ENCODE measurements at regions not wholly inside any gene's neighbourhood (a gene's known extent, or its start where the extent isn't known, plus 50 kb on each side); places are given as distances from the start of the nearest gene placed in this dataset.

- H3K4me1 Mint-ChIP-seq = no peaks in the 10 kb centered on the region
- no peaks in the 10 kb centered on the region for H3K36me3 Mint-ChIP-seq
- H3K4me3 ChIP-seq (ENCODE audit: low read length) = no peak overlapping the region
- DNase-seq (no peak), ATAC-seq (no peak)
- no peaks in the 10 kb centered on the region for H3K4me1 ChIP-seq (ENCODE audit: control insufficient read depth, insufficient read depth, low read length)
- H3K27ac Mint-ChIP-seq = no peak overlapping the region
- no peak overlapping the region for H3K27ac ChIP-seq (ENCODE audit: low read length)
- TF ChIP-seq CTCF (IDR thresholded peaks at IDR 0.05) = no peak
- no peak overlapping the region for H3K4me3 Mint-ChIP-seq
- intact Hi-C loops (cut with micrococcal nuclease) = no loop called here
- no peaks in the 10 kb centered on the region for H3K27me3 Mint-ChIP-seq (ENCODE audit: low read depth in 2 of 2)
- H3K9me3 ChIP-seq (ENCODE audit: control insufficient read depth, insufficient read depth, low read length) = no peaks in the 10 kb centered on the region
- H3K27me3 ChIP-seq (ENCODE audit: control insufficient read depth, insufficient read depth, low read length) = no peaks in the 10 kb centered on the region
- WGBS (ENCODE audit: insufficient coverage) = 52% methylated on average over 5 of the region's 5 CpGs
- no peaks in the 10 kb centered on the region for H3K36me3 ChIP-seq (ENCODE audit: control insufficient read depth, insufficient read depth, low read length)
- no peaks in the 10 kb centered on the region for H3K9me3 Mint-ChIP-seq
Observed at GRCh38 chr1:60923389-60924087, 158.8 kb upstream of the NFIA start.

GRCh38 chr1:60922304-60922703, 160.1 kb upstream of the NFIA start:
- Histone ChIP-seq H3K4me1 (ENCODE audit: control insufficient read depth, insufficient read depth, low read length) (no peaks in the 10 kb centered on the region), H3K27ac (ENCODE audit: low read length) (no peak overlapping the region), H3K4me3 (ENCODE audit: low read length) (no peak overlapping the region), H3K9me3 (ENCODE audit: control insufficient read depth, insufficient read depth, low read length) (no peaks in the 10 kb centered on the region), H3K36me3 (ENCODE audit: control insufficient read depth, insufficient read depth, low read length) (no peaks in the 10 kb centered on the region), H3K27me3 (ENCODE audit: control insufficient read depth, insufficient read depth, low read length) (no peaks in the 10 kb centered on the region)
- Mint-ChIP-seq H3K4me3 (no peak overlapping the region), H3K9me3 (no peaks in the 10 kb centered on the region), H3K27me3 (ENCODE audit: low read depth in 2 of 2) (peaks cover 0 to 5% of the 10 kb centered on the region in 2 donors), H3K4me1 (no peaks in the 10 kb centered on the region), H3K36me3 (no peaks in the 10 kb centered on the region), H3K27ac (no peak overlapping the region)
- TF ChIP-seq CTCF (IDR thresholded peaks at IDR 0.05) = no peak
- WGBS (ENCODE audit: insufficient coverage) = 82% methylated on average over 4 of the region's 4 CpGs
- no peak for DNase-seq
- no peak for ATAC-seq
- intact Hi-C loops (cut with micrococcal nuclease) = no loop called here

GRCh38 chr1:60921175-60921574, 161.2 kb upstream of the NFIA start:
- no peaks in the 10 kb centered on the region for H3K9me3 ChIP-seq (ENCODE audit: control insufficient read depth, insufficient read depth, low read length)
- H3K27me3 ChIP-seq (ENCODE audit: control insufficient read depth, insufficient read depth, low read length) = no peaks in the 10 kb centered on the region
- no peak overlapping the region for H3K27ac ChIP-seq (ENCODE audit: low read length)
- H3K4me3 ChIP-seq (ENCODE audit: low read length) = no peak overlapping the region
- no peaks in the 10 kb centered on the region for H3K4me1 ChIP-seq (ENCODE audit: control insufficient read depth, insufficient read depth, low read length)
- H3K27ac Mint-ChIP-seq = no peak overlapping the region
- DNase-seq = no peak
- intact Hi-C loops (cut with micrococcal nuclease) = no loop called here
- no peak for ATAC-seq
- H3K27me3 Mint-ChIP-seq (ENCODE audit: low read depth in 2 of 2) = peaks cover 0 to 5% of the 10 kb centered on the region in 2 donors
- WGBS (ENCODE audit: insufficient coverage) = 89% methylated on average over 4 of the region's 4 CpGs
- no peaks in the 10 kb centered on the region for H3K36me3 Mint-ChIP-seq
- no peaks in the 10 kb centered on the region for H3K9me3 Mint-ChIP-seq
- no peak overlapping the region for H3K4me3 Mint-ChIP-seq
- TF ChIP-seq CTCF (IDR thresholded peaks at IDR 0.05) = no peak
- no peaks in the 10 kb centered on the region for H3K4me1 Mint-ChIP-seq
- no peaks in the 10 kb centered on the region for H3K36me3 ChIP-seq (ENCODE audit: control insufficient read depth, insufficient read depth, low read length)

- no peak overlapping the region for H3K4me3 ChIP-seq (ENCODE audit: low read length)
- H3K27ac ChIP-seq (ENCODE audit: low read length) = no peak overlapping the region
- H3K9me3 Mint-ChIP-seq = no peaks in the 10 kb centered on the region
- H3K4me3 Mint-ChIP-seq = no peak overlapping the region
- H3K4me1 ChIP-seq (ENCODE audit: control insufficient read depth, insufficient read depth, low read length) = no peaks in the 10 kb centered on the region
- H3K4me1 Mint-ChIP-seq = no peaks in the 10 kb centered on the region
- no peaks in the 10 kb centered on the region for H3K36me3 Mint-ChIP-seq
- DNase-seq (no peak), ATAC-seq (no peak)
- intact Hi-C loops (cut with micrococcal nuclease) = no loop called here
- H3K9me3 ChIP-seq (ENCODE audit: control insufficient read depth, insufficient read depth, low read length) = no peaks in the 10 kb centered on the region
- H3K27me3 Mint-ChIP-seq (ENCODE audit: low read depth in 2 of 2) = peaks cover 0 to 5% of the 10 kb centered on the region in 2 donors
- H3K27ac Mint-ChIP-seq = no peak overlapping the region
- H3K27me3 ChIP-seq (ENCODE audit: control insufficient read depth, insufficient read depth, low read length) = no peaks in the 10 kb centered on the region
- H3K36me3 ChIP-seq (ENCODE audit: control insufficient read depth, insufficient read depth, low read length) = no peaks in the 10 kb centered on the region
- no peak for TF ChIP-seq CTCF (IDR thresholded peaks at IDR 0.05)
- WGBS (ENCODE audit: insufficient coverage) = 92% methylated on average over 2 of the region's 2 CpGs
Observed at GRCh38 chr1:60920561-60920960, 161.8 kb upstream of the NFIA start.
